ENCODE measurements at regions not wholly inside any gene's neighbourhood (a gene's known extent, or its start where the extent isn't known, plus 50 kb on each side); places are given as distances from the start of the nearest gene placed in this dataset.

- TF ChIP-seq EZH2 (IDR thresholded peaks at IDR 0.05) (no peak), POLR2AphosphoS5 (IDR thresholded peaks at IDR 0.05; ENCODE audit: borderline replicate concordance, low read depth, low read length) (no peak), FOXP2 (optimal IDR thresholded peaks at IDR 0.05; ENCODE audit: control extremely low read depth, extremely low read length, insufficient read depth) (no peak)
These were observed 758.7 kb upstream of the NRSN1 start for GRCh38 chr6:23367311-23367710.
